ENCODE measurements at regions not wholly inside any gene's neighbourhood (a gene's known extent, or its start where the extent isn't known, plus 50 kb on each side); places are given as distances from the start of the nearest gene placed in this dataset.
A peak's percentile ranks its signal among the peaks of the same experiment; 100 is the strongest.

GRCh38 chr2:176534798-176535466 is 265.7 kb downstream of the MTX2 start (continued):
- TF ChIP-seq ZBTB11 (tag by site-specific recombination; conservative IDR thresholded peaks at IDR 0.05; ENCODE audit: low read depth) (0 out of 2 replicates have a peak, but pooled peaks have one; percentile 16), ZNF664 (tag by site-specific recombination; IDR thresholded peaks at IDR 0.05) (no peak), ZNF292 (tag by site-specific recombination; IDR thresholded peaks at IDR 0.05; ENCODE audit: borderline replicate concordance, low read depth) (no peak), GFI1B (tag by site-specific recombination; IDR thresholded peaks at IDR 0.05) (no peak), ZNF654 (tag by site-specific recombination; IDR thresholded peaks at IDR 0.05; ENCODE audit: low read depth) (no peak; the same call in 1 of the 2 replicates), ZNF248 (tag by site-specific recombination; IDR thresholded peaks at IDR 0.05) (no peak), ZNF174 (tag by site-specific recombination; IDR thresholded peaks at IDR 0.05) (no peak), ZSCAN30 (tag by site-specific recombination; IDR thresholded peaks at IDR 0.05) (peak; percentile 47; the same call in 1 of the 2 replicates), PRDM4 (tag by site-specific recombination; IDR thresholded peaks at IDR 0.05) (peak; percentile 57), ZBTB48 (tag by site-specific recombination; IDR thresholded peaks at IDR 0.05) (no peak), ZBTB7A (tag by site-specific recombination; IDR thresholded peaks at IDR 0.05; ENCODE audit: low read depth) (no peak), GLIS2 (tag by site-specific recombination; IDR thresholded peaks at IDR 0.05) (no peak), ZNF626 (tag by site-specific recombination; IDR thresholded peaks at IDR 0.05) (no peak)

GRCh38 chr2:176535467-176536113 is 266.3 kb downstream of the MTX2 start:
- no peak overlapping the region for H3K27ac ChIP-seq (ENCODE audit: extremely low read depth, low read depth, low read length)
- H3K4me1 ChIP-seq (ENCODE audit: control insufficient read depth, insufficient read depth, low read length), result peaks cover 2% of the 10 kb centered on the region; the same call in 1 of the 2 replicates
- no peak overlapping the region for H3K4me3 ChIP-seq (ENCODE audit: low read depth, low read length)
- no peaks in the 10 kb centered on the region for H3K36me3 ChIP-seq (ENCODE audit: control insufficient read depth in 2 of 2, insufficient read depth in 1 of 2, low read length in 2 of 2)
- POLR2A ChIA-PET, result no interaction called here
- CTCF ChIA-PET, result interaction anchor here (0.6 to 0.9 kb wide), 4 partner anchors 9 to 375 kb away, joined by 3 read pairs; no protein-coding TSS in a partner anchor
- no peaks in the 10 kb centered on the region for H3K9me3 ChIP-seq (ENCODE audit: control insufficient read depth, insufficient read depth, low read depth, low read length)
- peak; percentile 46; the same call in 1 of the 2 replicates for TF ChIP-seq ZBTB17 (tag by site-specific recombination; IDR thresholded peaks at IDR 0.05)
- peak; percentile 44 for TF ChIP-seq PRDM6 (tag by site-specific recombination; IDR thresholded peaks at IDR 0.05)
- 0 out of 2 replicates have a peak, but pooled peaks have one; percentile 2 for TF ChIP-seq PRDM4 (tag by site-specific recombination; IDR thresholded peaks at IDR 0.05)
- TF ChIP-seq ZIC2 (tag by site-specific recombination; IDR thresholded peaks at IDR 0.05), result no peak
- TF ChIP-seq ZNF560 (tag by site-specific recombination; IDR thresholded peaks at IDR 0.05; ENCODE audit: borderline replicate concordance), result no peak
- no peak for TF ChIP-seq GLI2 (tag by site-specific recombination; IDR thresholded peaks at IDR 0.05; ENCODE audit: borderline replicate concordance, low read depth)
- no peak for TF ChIP-seq SP2 (tag by site-specific recombination; IDR thresholded peaks at IDR 0.05)
- no peak for TF ChIP-seq ZNF654 (tag by site-specific recombination; IDR thresholded peaks at IDR 0.05; ENCODE audit: low read depth)
- no peak for TF ChIP-seq ZBTB1 (tag by site-specific recombination; IDR thresholded peaks at IDR 0.05)
- peak; percentile 76 for TF ChIP-seq FEZF1 (tag by site-specific recombination; IDR thresholded peaks at IDR 0.05)
- no peak for TF ChIP-seq CTCF (tag by site-specific recombination; IDR thresholded peaks at IDR 0.05)
- no peak for TF ChIP-seq TCF7L2 (IDR thresholded peaks at IDR 0.05; ENCODE audit: borderline replicate concordance, low read depth, low read length)
